ENCODE measurements at regions not wholly inside any gene's neighbourhood (a gene's known extent, or its start where the extent isn't known, plus 50 kb on each side); places are given as distances from the start of the nearest gene placed in this dataset.

DNA sequence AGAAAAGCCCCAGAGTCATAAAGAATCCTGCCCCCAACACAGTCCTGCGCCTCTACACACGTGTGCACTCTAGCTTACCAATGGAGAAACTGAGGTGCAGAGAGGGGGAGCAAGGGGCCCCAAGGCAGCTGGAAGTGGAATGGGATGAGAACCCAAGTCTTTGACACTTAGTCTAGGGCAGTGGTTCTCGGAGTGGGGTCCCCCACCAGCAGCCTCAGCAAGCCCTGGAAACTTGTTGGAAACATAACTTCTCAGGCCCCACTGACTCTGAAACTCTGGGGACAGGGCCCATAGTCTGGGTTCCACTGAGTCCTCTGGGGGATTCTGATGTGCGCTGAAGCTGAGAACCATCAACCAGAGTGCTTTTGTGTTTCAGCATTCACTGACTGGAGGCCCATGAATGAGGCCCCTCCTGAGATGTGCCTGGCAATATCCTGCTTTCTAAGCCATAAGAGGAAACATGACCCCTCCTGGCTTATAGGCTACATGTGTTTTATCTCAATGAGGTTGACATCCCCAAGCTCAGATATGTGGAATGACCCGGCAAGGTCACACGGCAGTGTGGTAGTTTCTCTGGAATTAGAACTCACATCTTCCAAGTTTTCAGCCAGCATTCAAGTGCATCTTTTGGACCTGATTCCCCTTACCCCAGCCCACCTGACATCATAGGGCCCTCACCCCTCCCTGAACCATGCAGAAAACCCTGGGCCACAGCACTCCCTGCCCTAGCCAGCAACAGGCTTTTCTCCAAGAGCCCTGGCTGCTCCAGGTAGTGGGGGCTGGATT is 147.3 kb upstream of the PCBD1 start:
- Histone ChIP-seq H3K4me1 (ENCODE audit: low read depth, poor library complexity, severe bottlenecking) (no peaks in the 10 kb centered on the region), H4K20me1 (ENCODE audit: insufficient read depth) (no peaks in the 10 kb centered on the region), H3K27me3 (ENCODE audit: insufficient read depth, low read depth) (no peaks in the 10 kb centered on the region), H3K9ac (no peak overlapping the region), H3K4me2 (no peak overlapping the region), H2AFZ (ENCODE audit: low read depth) (no peak overlapping the region), H3K27ac (no peak overlapping the region), H3K36me3 (ENCODE audit: insufficient read depth) (no peaks in the 10 kb centered on the region), H3K79me2 (ENCODE audit: insufficient read depth, low read depth) (no peaks in the 10 kb centered on the region), H3K4me3 (IDR thresholded peaks at IDR 0.05; ENCODE audit: insufficient read depth, low read depth, low read length) (no peak overlapping the region)
- TF ChIP-seq, protein P1, sequence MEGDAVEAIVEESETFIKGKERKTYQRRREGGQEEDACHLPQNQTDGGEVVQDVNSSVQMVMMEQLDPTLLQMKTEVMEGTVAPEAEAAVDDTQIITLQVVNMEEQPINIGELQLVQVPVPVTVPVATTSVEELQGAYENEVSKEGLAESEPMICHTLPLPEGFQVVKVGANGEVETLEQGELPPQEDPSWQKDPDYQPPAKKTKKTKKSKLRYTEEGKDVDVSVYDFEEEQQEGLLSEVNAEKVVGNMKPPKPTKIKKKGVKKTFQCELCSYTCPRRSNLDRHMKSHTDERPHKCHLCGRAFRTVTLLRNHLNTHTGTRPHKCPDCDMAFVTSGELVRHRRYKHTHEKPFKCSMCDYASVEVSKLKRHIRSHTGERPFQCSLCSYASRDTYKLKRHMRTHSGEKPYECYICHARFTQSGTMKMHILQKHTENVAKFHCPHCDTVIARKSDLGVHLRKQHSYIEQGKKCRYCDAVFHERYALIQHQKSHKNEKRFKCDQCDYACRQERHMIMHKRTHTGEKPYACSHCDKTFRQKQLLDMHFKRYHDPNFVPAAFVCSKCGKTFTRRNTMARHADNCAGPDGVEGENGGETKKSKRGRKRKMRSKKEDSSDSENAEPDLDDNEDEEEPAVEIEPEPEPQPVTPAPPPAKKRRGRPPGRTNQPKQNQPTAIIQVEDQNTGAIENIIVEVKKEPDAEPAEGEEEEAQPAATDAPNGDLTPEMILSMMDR (conservative IDR thresholded peaks at IDR 0.05; ENCODE audit: low read depth, low read length), result no peak

DNA sequence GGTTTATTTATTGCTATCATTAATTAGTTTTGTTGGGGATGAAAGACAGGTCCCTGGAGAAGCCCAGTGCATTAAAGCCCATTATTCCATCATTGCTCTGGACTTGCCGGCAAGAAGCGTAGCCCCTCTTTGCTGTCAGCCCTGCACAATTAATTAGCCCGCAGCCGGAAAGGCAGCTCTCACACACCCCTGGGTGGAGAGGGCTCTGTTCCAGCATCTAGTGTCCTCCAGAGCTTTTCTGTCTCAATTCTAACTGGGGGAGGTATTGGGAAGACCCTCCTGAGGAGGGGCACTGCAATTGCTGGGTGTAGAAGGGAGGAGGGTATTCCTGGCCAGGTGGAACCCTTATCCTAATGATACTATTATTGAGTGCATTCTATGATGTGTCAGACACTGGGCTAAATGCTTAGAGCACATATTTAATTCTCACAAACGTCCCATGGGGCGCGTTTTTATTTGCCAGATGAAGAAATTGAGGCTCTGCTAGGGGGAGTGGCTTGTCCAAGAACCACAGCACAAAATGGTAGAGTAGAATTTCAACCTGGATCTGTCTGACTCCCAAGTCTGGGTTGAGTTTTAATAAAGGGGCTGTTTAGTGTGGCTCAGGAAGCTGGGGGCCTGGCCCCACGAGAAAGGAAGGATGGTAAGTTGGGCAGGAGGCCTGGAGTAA is 148.1 kb upstream of the PCBD1 start:
- H3K79me2 ChIP-seq (ENCODE audit: insufficient read depth, low read depth), result no peaks in the 10 kb centered on the region
- H3K4me3 ChIP-seq (IDR thresholded peaks at IDR 0.05; ENCODE audit: insufficient read depth, low read depth, low read length), result no peak overlapping the region
- no peaks in the 10 kb centered on the region for H3K4me1 ChIP-seq (ENCODE audit: low read depth, poor library complexity, severe bottlenecking)
- no peaks in the 10 kb centered on the region for H4K20me1 ChIP-seq (ENCODE audit: insufficient read depth)
- no peak overlapping the region for H3K9ac ChIP-seq
- H3K27ac ChIP-seq, result no peak overlapping the region
- TF ChIP-seq, protein P1 (conservative IDR thresholded peaks at IDR 0.05; ENCODE audit: low read depth, low read length), result no peak
- no peak overlapping the region for H3K4me2 ChIP-seq
- no peak overlapping the region for H2AFZ ChIP-seq (ENCODE audit: low read depth)
- H3K36me3 ChIP-seq (ENCODE audit: insufficient read depth), result no peaks in the 10 kb centered on the region
- no peaks in the 10 kb centered on the region for H3K27me3 ChIP-seq (ENCODE audit: insufficient read depth, low read depth)

DNA sequence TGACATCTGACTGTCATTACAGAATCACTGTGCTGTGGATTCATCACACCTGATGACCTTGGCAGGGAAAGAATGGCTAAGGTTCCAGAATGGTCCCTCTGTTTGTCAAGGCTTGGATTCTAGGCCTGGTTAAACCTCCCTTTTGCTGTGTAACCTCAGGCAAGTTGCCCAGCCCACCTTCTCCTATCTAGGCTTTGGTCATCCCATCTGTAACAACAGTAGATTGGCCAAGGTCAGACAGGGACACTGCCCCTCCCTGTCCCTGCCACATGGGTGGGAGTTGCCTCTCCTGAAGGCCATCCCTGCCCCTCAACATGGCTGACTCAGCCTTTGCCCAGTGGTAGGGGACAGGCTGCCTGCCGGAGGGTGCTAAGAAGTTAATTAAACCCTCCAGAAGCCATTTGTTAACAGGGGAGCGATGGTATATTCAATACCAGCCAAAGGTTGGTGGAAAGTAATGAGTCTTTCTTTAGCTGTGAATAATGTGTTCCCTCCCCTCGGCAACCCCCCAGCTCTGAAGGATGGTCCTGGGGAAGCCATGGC is 149.8 kb upstream of the PCBD1 start:
- no peak overlapping the region for H3K4me3 ChIP-seq (IDR thresholded peaks at IDR 0.05; ENCODE audit: insufficient read depth, low read depth, low read length)
- no peaks in the 10 kb centered on the region for H4K20me1 ChIP-seq (ENCODE audit: insufficient read depth)

DNA sequence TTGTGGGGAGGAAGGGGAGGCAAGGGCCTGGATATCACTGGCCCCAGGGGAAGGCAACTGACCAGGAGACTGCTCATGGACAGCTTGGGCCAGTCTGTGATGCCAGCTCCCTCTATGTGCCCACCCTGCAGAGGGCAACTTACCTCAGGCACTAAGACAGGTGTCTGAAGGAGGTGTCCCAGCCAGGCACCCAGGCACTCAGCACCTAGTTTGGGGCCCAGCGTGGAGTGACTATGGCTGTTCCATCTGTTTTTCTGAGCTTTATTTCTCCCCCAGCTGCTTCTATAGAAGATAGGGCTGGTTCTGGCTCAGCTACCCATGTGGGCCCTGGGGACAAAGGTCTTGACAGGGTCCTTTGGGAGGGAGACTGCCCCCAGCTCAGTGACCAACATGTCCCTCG is 150.6 kb upstream of the PCBD1 start:
- peaks cover 5% of the 10 kb centered on the region; the same call in 1 of the 2 replicates for H3K27me3 ChIP-seq (ENCODE audit: insufficient read depth, low read depth)
- TF ChIP-seq, protein P1 (conservative IDR thresholded peaks at IDR 0.05; ENCODE audit: low read depth, low read length), result no peak

More for the DNA sequence above, 149.8 kb upstream of the PCBD1 start:
- no peak overlapping the region for H3K4me2 ChIP-seq
- H3K36me3 ChIP-seq (ENCODE audit: insufficient read depth), result no peaks in the 10 kb centered on the region
- no peak overlapping the region for H3K9ac ChIP-seq
- H3K27ac ChIP-seq, result no peak overlapping the region
- TF ChIP-seq, protein P1 (conservative IDR thresholded peaks at IDR 0.05; ENCODE audit: low read depth, low read length), result no peak
- H3K27me3 ChIP-seq (ENCODE audit: insufficient read depth, low read depth), result peaks cover 5% of the 10 kb centered on the region; the same call in 1 of the 2 replicates
- no peaks in the 10 kb centered on the region for H3K4me1 ChIP-seq (ENCODE audit: low read depth, poor library complexity, severe bottlenecking)
- H2AFZ ChIP-seq (ENCODE audit: low read depth), result no peak overlapping the region
- no peaks in the 10 kb centered on the region for H3K79me2 ChIP-seq (ENCODE audit: insufficient read depth, low read depth)

More for the DNA sequence above, 150.6 kb upstream of the PCBD1 start:
- H3K36me3 ChIP-seq (ENCODE audit: insufficient read depth), result no peaks in the 10 kb centered on the region
- no peak overlapping the region for H2AFZ ChIP-seq (ENCODE audit: low read depth)
- H3K4me2 ChIP-seq, result no peak overlapping the region
- H3K79me2 ChIP-seq (ENCODE audit: insufficient read depth, low read depth), result no peaks in the 10 kb centered on the region
- H3K4me3 ChIP-seq (IDR thresholded peaks at IDR 0.05; ENCODE audit: insufficient read depth, low read depth, low read length), result no peak overlapping the region
- no peak overlapping the region for H3K27ac ChIP-seq
- no peaks in the 10 kb centered on the region for H3K4me1 ChIP-seq (ENCODE audit: low read depth, poor library complexity, severe bottlenecking)
- no peaks in the 10 kb centered on the region for H4K20me1 ChIP-seq (ENCODE audit: insufficient read depth)
- H3K9ac ChIP-seq, result no peak overlapping the region

All from KMS-11 (cell line).